GM12864 (cell line): ENCODE measurements at regions not wholly inside any gene's neighbourhood (a gene's known extent, or its start where the extent isn't known, plus 50 kb on each side); places are given as distances from the start of the nearest gene placed in this dataset.

ENCODE experiments used
- DNase-seq: peaks from one replicate; pipeline ENCODE4 v3.0.0-alpha.2; 2011; ENCODE audit warnings: low read depth
- H3K4me3 ChIP-seq: 2 replicates; pipeline ENCODE4 v1.5.1; 2011; ENCODE audit warnings: mild to moderate bottlenecking, low read depth, low read length, control low read depth
- TF ChIP-seq, protein P1 (sequence below): IDR thresholded peaks from 2 replicates; pipeline ENCODE4 v1.5.1; 2011; ENCODE audit warnings: low read depth, mild to moderate bottlenecking, moderate library complexity, low read length, control low read depth, inconsistent platforms; ENCODE audit errors: missing control alignments

GRCh38 chr2:66836851-66837250, 401.9 kb downstream of the MEIS1 start:
- TF ChIP-seq, protein P1, sequence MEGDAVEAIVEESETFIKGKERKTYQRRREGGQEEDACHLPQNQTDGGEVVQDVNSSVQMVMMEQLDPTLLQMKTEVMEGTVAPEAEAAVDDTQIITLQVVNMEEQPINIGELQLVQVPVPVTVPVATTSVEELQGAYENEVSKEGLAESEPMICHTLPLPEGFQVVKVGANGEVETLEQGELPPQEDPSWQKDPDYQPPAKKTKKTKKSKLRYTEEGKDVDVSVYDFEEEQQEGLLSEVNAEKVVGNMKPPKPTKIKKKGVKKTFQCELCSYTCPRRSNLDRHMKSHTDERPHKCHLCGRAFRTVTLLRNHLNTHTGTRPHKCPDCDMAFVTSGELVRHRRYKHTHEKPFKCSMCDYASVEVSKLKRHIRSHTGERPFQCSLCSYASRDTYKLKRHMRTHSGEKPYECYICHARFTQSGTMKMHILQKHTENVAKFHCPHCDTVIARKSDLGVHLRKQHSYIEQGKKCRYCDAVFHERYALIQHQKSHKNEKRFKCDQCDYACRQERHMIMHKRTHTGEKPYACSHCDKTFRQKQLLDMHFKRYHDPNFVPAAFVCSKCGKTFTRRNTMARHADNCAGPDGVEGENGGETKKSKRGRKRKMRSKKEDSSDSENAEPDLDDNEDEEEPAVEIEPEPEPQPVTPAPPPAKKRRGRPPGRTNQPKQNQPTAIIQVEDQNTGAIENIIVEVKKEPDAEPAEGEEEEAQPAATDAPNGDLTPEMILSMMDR: no peak
- H3K4me3 ChIP-seq: no peak overlapping the region
- DNase-seq: no peak

- H3K4me3 ChIP-seq: no peak overlapping the region
- no peak for DNase-seq
- TF ChIP-seq, protein P1: no peak
Measured at GRCh38 chr2:66839551-66840320, 404.8 kb downstream of the MEIS1 start.

- H3K4me3 ChIP-seq: no peak overlapping the region
- DNase-seq: no peak
- TF ChIP-seq, protein P1: no peak
Measured at GRCh38 chr2:66840321-66841002, 405.5 kb downstream of the MEIS1 start.

GRCh38 chr2:66843847-66844246, 408.9 kb downstream of the MEIS1 start:
- no peak overlapping the region for H3K4me3 ChIP-seq

GRCh38 chr2:66845307-66845706, 410.4 kb downstream of the MEIS1 start:
- H3K4me3 ChIP-seq: no peak overlapping the region
- TF ChIP-seq, protein P1: no peak
- DNase-seq: no peak

More at GRCh38 chr2:66843847-66844246, 408.9 kb downstream of the MEIS1 start:
- no peak for DNase-seq
- TF ChIP-seq, protein P1: no peak

- no peak for DNase-seq
- TF ChIP-seq, protein P1: no peak
- H3K4me3 ChIP-seq: no peak overlapping the region
Measured at GRCh38 chr2:66846887-66847286, 412.0 kb downstream of the MEIS1 start.
